ENCODE measurements at regions not wholly inside any gene's neighbourhood (a gene's known extent, or its start where the extent isn't known, plus 50 kb on each side); places are given as distances from the start of the nearest gene placed in this dataset.

GRCh38 chr3:73148206-73148605 is 86.7 kb downstream of the EBLN2 start:
- TF ChIP-seq CTCF (IDR thresholded peaks at IDR 0.05) (no peak), ZFX (IDR thresholded peaks at IDR 0.05; ENCODE audit: borderline replicate concordance) (no peak)
